22Rv1 (cell line): ENCODE measurements at regions not wholly inside any gene's neighbourhood (a gene's known extent, or its start where the extent isn't known, plus 50 kb on each side); places are given as distances from the start of the nearest gene placed in this dataset.

Source experiments
- H3K27ac ChIP-seq: fragments of 450-650 bp; 2 replicates; pipeline ENCODE4 v1.5.1; 2017
- CTCF ChIP-seq: fragments of 450-650 bp; IDR thresholded peaks from 2 replicates; pipeline ENCODE4 v1.5.1; 2017; ENCODE audit warnings: mild to moderate bottlenecking
- ZFX ChIP-seq: fragments of 450-650 bp; IDR thresholded peaks from 2 replicates; pipeline ENCODE4 v1.6.1; 2017; ENCODE audit warnings: antibody characterized with exemption, borderline replicate concordance

- no peak overlapping the region for H3K27ac ChIP-seq
- TF ChIP-seq ZFX (no peak), CTCF (no peak)
Measured at GRCh38 chr13:74004109-74004508, 130.1 kb downstream of the KLF12 start.

- H3K27ac ChIP-seq, result no peak overlapping the region
- TF ChIP-seq ZFX, result no peak
- no peak for TF ChIP-seq CTCF
Measured at GRCh38 chr13:74003374-74003773, 130.8 kb downstream of the KLF12 start.

GRCh38 chr13:74000876-74001275, 133.3 kb downstream of the KLF12 start:
- TF ChIP-seq ZFX, result no peak
- TF ChIP-seq CTCF, result no peak
- H3K27ac ChIP-seq, result no peak overlapping the region

- no peak overlapping the region for H3K27ac ChIP-seq
- TF ChIP-seq CTCF (no peak), ZFX (no peak)
Measured at GRCh38 chr13:73998631-73999030, 135.6 kb downstream of the KLF12 start.

GRCh38 chr13:73997964-73998363, 136.2 kb downstream of the KLF12 start:
- no peak overlapping the region for H3K27ac ChIP-seq
- TF ChIP-seq CTCF (no peak), ZFX (no peak)

- no peak for TF ChIP-seq ZFX
- TF ChIP-seq CTCF, result no peak
- no peak overlapping the region for H3K27ac ChIP-seq
Measured at GRCh38 chr13:73996569-73996968, 137.6 kb downstream of the KLF12 start.

GRCh38 chr13:73995736-73996135, 138.5 kb downstream of the KLF12 start:
- TF ChIP-seq CTCF, result no peak
- TF ChIP-seq ZFX, result no peak
- H3K27ac ChIP-seq, result no peak overlapping the region
